ENCODE measurements at regions not wholly inside any gene's neighbourhood (a gene's known extent, or its start where the extent isn't known, plus 50 kb on each side); places are given as distances from the start of the nearest gene placed in this dataset.

DNA sequence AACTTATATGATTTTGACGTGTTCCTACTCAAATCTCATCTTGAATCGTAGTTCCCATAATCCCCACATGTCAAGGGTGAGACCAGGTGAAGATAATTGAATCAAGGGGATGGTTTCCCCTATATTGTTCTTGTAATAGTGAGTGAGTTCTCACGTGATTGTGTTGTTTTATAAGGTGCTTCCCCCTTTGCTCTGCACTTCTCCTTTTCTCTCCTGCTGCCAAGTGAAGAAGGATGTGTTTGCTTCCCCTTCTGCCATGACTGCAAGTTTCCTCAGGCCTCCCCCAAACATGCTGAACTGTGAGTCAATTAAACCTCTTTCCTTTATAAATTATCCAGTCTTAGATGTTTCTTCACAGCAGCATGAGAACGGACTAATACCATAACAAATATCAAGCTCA lies 83.2 kb downstream of the MANEA start:
- Mint-ChIP-seq H3K9me3 (no peaks in the 10 kb centered on the region), H3K27ac (no peak overlapping the region), H3K27me3 (ENCODE audit: low read depth) (peaks cover 3% of the 10 kb centered on the region), H3K4me1 (ENCODE audit: low read depth) (no peaks in the 10 kb centered on the region), H3K36me3 (ENCODE audit: low read depth) (no peaks in the 10 kb centered on the region), H3K4me3 (no peak overlapping the region)
- no peak for DNase-seq
- CTCF ChIA-PET, result no interaction called here
- intact Hi-C loops (cut with micrococcal nuclease), result no loop called here

DNA sequence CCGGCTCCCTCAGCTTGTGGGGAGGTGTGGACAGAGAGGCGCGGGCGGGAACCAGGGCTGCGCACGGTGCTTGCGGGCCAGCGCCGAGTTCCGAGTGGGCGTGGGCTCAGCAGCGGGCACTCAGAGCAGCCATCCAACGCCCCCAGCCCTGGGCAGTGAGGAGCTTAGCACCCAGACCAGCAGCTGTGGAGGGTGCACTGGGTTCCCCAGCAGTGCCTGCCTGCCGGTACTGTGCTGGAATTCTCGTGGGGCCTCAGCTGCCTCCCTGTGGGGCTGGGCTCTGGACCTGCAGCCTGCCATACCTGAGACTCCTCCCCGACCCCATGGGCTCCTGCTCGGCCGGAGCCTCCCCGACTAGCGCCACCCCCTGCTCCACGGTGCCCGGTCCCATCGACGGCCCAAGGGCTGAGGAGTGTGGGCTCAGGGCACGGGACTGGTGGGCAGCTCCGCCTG lies 92.7 kb downstream of the MANEA start:
- CTCF ChIA-PET, result no interaction called here
- H3K27ac Mint-ChIP-seq, result no peak overlapping the region

DNA sequence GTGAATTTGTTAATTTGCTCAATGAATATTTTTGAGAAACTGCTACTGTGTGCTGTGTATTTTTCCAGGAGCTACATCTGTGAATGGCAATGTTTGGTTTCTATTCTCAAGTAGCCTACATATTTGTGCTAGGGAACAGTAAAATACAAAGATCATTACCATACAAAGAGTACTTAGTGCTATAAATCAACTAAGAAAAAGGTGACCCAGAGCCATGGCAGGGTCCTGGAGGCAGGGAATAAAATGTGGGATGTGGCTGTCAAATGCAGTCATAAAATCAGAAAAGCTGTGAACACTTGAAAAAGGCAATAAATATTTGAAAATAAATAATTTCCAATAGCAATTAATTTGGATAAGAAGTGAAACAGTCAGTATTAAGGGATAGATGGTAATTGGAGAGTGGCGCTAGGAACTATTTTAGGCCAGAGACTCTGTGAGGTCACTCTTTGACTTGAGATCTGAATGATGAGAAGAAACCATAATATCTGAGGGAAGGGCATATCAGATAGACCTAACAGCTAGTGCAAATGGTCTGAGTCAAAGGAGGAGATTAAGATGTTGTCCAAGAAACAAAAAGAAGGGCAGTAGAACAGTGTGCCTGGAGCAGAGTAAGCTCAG lies 98.8 kb downstream of the MANEA start:
- Mint-ChIP-seq H3K4me1 (ENCODE audit: low read depth) (no peaks in the 10 kb centered on the region), H3K36me3 (ENCODE audit: low read depth) (no peaks in the 10 kb centered on the region), H3K4me3 (no peak overlapping the region), H3K27me3 (ENCODE audit: low read depth) (peaks cover 6% of the 10 kb centered on the region), H3K27ac (no peak overlapping the region), H3K9me3 (no peaks in the 10 kb centered on the region)
- no peak for DNase-seq
- intact Hi-C loops (cut with micrococcal nuclease), result no loop called here
- CTCF ChIA-PET, result no interaction called here

More for the DNA sequence above, 92.7 kb downstream of the MANEA start:
- Mint-ChIP-seq H3K4me1 (ENCODE audit: low read depth) (no peaks in the 10 kb centered on the region), H3K4me3 (no peak overlapping the region), H3K36me3 (ENCODE audit: low read depth) (no peaks in the 10 kb centered on the region), H3K9me3 (no peaks in the 10 kb centered on the region), H3K27me3 (ENCODE audit: low read depth) (peaks cover 4% of the 10 kb centered on the region)
- intact Hi-C loops (cut with micrococcal nuclease), result no loop called here
- DNase-seq, result no peak

DNA sequence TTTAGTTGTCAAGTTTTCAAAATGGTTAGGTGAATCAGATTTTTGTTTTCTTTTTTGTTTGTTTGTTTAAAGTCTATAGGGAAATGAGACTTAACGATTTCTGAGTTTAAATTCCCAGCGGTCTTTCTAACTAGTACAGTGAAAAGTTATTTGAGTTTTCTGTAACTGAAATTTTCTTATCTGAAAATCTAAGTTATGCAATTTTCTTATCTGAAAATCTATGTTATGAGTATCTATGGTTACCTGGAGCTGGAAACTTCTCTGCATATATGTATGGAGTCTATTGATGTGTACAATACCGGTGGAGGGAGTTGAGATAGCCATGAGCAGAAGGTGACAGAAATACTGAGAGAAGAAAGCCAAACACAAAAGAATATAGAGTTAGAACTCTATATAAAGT lies 102.6 kb downstream of the MANEA start:
- peaks cover 3% of the 10 kb centered on the region for H3K27me3 Mint-ChIP-seq (ENCODE audit: low read depth)
- CTCF ChIA-PET, result no interaction called here

DNA sequence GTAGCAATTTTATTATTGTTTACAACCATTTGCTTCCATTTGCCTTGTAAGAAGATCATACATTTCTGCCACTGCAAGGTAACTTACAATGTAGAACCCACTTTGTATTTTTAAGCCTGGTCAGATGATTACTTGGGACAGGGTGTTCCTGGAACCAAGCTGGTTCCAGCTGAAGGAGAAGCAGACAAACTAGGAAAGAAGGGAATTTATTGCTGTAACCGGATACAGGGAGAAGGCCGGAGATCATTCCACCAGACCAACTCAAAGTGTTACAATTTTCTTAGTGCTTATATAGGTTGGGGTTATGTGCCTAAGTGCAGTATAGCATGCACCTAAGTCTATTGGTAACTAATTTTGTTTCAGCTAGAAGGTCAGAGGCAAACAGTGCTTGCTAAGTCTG lies 104.4 kb downstream of the MANEA start:
- intact Hi-C loops (cut with micrococcal nuclease), result loop anchor here (10.0 kb wide), 1 partner anchor 247 kb away; no protein-coding TSS in a partner anchor
- Mint-ChIP-seq H3K4me1 (ENCODE audit: low read depth) (no peaks in the 10 kb centered on the region), H3K27ac (no peak overlapping the region), H3K36me3 (ENCODE audit: low read depth) (no peaks in the 10 kb centered on the region), H3K27me3 (ENCODE audit: low read depth) (peaks cover 3% of the 10 kb centered on the region), H3K9me3 (no peaks in the 10 kb centered on the region), H3K4me3 (no peak overlapping the region)
- CTCF ChIA-PET, result no interaction called here
- DNase-seq, result no peak

More for the DNA sequence above, 102.6 kb downstream of the MANEA start:
- H3K4me3 Mint-ChIP-seq, result no peak overlapping the region
- no peak for DNase-seq
- H3K36me3 Mint-ChIP-seq (ENCODE audit: low read depth), result no peaks in the 10 kb centered on the region
- no peak overlapping the region for H3K27ac Mint-ChIP-seq
- intact Hi-C loops (cut with micrococcal nuclease), result loop anchor here (10.0 kb wide), 1 partner anchor 245 kb away; no protein-coding TSS in a partner anchor
- no peaks in the 10 kb centered on the region for H3K4me1 Mint-ChIP-seq (ENCODE audit: low read depth)
- no peaks in the 10 kb centered on the region for H3K9me3 Mint-ChIP-seq

DNA sequence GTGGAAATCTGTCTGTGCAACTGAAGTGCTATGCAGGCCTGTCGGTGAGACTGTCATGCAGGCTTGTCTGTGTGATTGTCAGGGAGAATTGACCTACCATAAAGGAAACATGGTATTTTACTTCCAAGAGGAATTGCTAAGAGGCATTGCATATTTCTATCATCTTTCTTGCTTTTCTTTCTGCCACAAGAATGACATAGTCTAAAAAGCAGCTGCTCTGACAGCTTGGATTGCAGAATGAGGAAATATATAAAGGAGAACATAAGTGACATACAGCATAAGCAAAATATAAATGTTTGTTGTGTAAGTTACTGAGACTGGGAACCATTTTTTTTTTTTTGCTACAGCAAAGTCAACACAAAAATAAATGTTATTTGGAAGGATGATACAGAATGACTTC lies 105.1 kb downstream of the MANEA start:
- DNase-seq, result no peak
- no peaks in the 10 kb centered on the region for H3K36me3 Mint-ChIP-seq (ENCODE audit: low read depth)
- H3K27ac Mint-ChIP-seq, result no peak overlapping the region
- intact Hi-C loops (cut with micrococcal nuclease), result loop anchor here (10.0 kb wide), 1 partner anchor 248 kb away; no protein-coding TSS in a partner anchor
- no peak overlapping the region for H3K4me3 Mint-ChIP-seq
- H3K27me3 Mint-ChIP-seq (ENCODE audit: low read depth), result peaks cover 3% of the 10 kb centered on the region
- no peaks in the 10 kb centered on the region for H3K4me1 Mint-ChIP-seq (ENCODE audit: low read depth)
- CTCF ChIA-PET, result no interaction called here
- H3K9me3 Mint-ChIP-seq, result no peaks in the 10 kb centered on the region

DNA sequence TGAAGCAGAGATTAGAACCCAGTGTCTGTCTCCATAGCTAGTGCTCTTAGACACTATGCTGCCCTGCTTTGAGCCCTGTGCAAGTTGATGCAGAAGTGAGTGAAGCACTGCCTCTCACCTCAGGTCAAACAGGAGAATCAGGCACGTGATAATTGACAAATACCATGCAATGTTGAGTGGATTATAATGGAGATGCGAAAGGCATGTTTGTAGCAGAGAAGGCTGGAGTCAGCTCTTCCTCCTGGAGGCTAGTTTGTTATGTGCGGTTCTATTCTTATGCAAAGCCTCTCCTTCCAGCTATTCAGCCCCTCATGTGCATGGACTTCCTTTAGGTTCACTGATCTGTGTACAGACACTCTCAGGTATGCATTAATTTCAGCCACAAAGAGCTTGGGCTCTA lies 108.5 kb downstream of the MANEA start:
- Mint-ChIP-seq H3K27ac (no peak overlapping the region), H3K36me3 (ENCODE audit: low read depth) (no peaks in the 10 kb centered on the region), H3K9me3 (peaks cover 1% of the 10 kb centered on the region), H3K4me1 (ENCODE audit: low read depth) (no peaks in the 10 kb centered on the region), H3K4me3 (no peak overlapping the region), H3K27me3 (ENCODE audit: low read depth) (no peaks in the 10 kb centered on the region)
- intact Hi-C loops (cut with micrococcal nuclease), result loop anchor here (10.0 kb wide), 1 partner anchor 251 kb away; no protein-coding TSS in a partner anchor
- CTCF ChIA-PET, result no interaction called here
- DNase-seq, result no peak

DNA sequence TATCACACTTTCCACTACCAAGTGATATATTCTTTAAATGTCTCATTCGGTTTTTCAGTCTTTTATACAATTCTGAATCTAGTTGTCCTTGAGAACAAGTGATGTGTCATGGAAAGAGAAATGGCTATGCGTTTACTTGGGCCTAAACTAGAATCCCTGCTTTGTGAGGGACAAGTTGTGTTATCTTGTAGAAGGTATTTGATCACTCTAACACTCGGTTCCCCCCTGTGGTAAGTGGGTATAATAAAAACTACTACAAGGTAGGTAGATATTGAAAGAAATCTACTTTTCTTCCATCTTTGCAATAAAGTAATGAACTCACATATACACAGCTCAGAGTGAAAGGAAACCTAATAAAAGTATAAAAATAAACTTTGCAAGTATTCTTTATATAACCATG lies 108.9 kb downstream of the MANEA start:
- no peak overlapping the region for H3K4me3 Mint-ChIP-seq
- CTCF ChIA-PET, result no interaction called here
- intact Hi-C loops (cut with micrococcal nuclease), result loop anchor here (10.0 kb wide), 1 partner anchor 251 kb away; no protein-coding TSS in a partner anchor
- H3K27me3 Mint-ChIP-seq (ENCODE audit: low read depth), result no peaks in the 10 kb centered on the region
- no peaks in the 10 kb centered on the region for H3K4me1 Mint-ChIP-seq (ENCODE audit: low read depth)
- no peak overlapping the region for H3K27ac Mint-ChIP-seq
- peaks cover 1% of the 10 kb centered on the region for H3K9me3 Mint-ChIP-seq
- no peaks in the 10 kb centered on the region for H3K36me3 Mint-ChIP-seq (ENCODE audit: low read depth)
- no peak for DNase-seq

DNA sequence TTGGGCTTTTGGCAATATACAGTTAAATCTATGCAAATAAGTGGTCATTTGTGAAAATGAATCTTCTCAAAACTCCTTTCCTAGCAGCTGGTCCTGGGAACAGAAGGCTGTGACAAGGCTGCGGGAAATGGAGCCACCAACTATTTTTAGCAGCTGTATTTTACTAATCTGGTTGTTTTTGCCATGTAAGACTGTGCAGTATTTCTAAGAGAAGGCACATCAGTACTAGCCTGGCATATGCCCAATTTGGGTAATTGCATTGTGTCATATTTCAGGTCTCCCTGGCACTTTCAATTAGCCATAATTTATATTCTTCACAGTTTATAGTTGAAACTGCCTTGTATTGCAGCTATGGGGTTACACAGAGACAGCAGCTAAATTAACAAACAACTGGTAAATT lies 109.6 kb downstream of the MANEA start:
- H3K27ac Mint-ChIP-seq, result no peak overlapping the region
- intact Hi-C loops (cut with micrococcal nuclease), result loop anchor here (10.0 kb wide), 1 partner anchor 252 kb away; no protein-coding TSS in a partner anchor
- no peaks in the 10 kb centered on the region for H3K4me1 Mint-ChIP-seq (ENCODE audit: low read depth)

DNA sequence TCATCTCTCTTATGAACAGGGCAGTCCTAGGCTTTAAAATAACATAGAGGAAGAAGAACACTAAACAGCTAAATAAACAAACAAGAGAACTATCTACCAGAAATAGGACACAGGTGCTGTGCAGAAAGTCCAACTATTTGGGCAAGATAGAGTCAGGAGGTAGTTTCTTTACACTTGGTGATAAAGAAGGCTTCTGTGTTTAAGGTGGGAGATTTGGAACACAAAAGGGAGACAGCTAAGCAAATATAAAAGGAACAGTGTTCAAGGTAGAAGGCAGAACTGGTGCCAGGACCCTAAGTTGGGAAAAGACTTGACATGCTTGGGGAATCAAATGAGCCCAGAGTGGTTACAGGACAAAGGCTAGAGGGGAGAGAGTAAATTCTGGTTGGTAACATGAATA lies 110.5 kb downstream of the MANEA start:
- CTCF ChIA-PET, result no interaction called here
- peaks cover 1% of the 10 kb centered on the region for H3K9me3 Mint-ChIP-seq
- no peaks in the 10 kb centered on the region for H3K4me1 Mint-ChIP-seq (ENCODE audit: low read depth)
- no peak overlapping the region for H3K27ac Mint-ChIP-seq
- H3K36me3 Mint-ChIP-seq (ENCODE audit: low read depth), result no peaks in the 10 kb centered on the region
- no peaks in the 10 kb centered on the region for H3K27me3 Mint-ChIP-seq (ENCODE audit: low read depth)
- intact Hi-C loops (cut with micrococcal nuclease), result loop anchor here (10.0 kb wide), 1 partner anchor 253 kb away; no protein-coding TSS in a partner anchor
- H3K4me3 Mint-ChIP-seq, result no peak overlapping the region
- DNase-seq, result no peak

More for the DNA sequence above, 109.6 kb downstream of the MANEA start:
- no peaks in the 10 kb centered on the region for H3K27me3 Mint-ChIP-seq (ENCODE audit: low read depth)
- DNase-seq, result no peak
- H3K9me3 Mint-ChIP-seq, result peaks cover 1% of the 10 kb centered on the region
- H3K4me3 Mint-ChIP-seq, result no peak overlapping the region
- CTCF ChIA-PET, result no interaction called here
- no peaks in the 10 kb centered on the region for H3K36me3 Mint-ChIP-seq (ENCODE audit: low read depth)

DNA sequence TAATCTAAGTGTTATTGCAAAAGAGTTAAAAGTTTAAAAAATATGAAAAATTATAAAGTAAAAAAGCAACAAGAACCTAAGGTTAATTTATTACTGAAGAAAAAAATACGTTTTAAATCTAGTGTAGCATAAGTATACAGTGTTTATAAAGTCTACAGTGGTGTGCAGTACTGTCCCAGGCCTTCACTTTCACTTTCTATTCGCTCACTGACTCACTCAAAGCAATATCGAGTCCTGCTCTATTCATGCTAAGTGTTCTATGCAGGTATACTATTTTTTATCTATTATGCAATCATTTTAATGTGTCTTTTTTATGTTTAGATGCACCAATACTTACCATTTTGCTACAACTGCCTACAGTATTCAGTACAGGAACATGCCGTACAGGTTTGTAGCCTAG lies 113.0 kb downstream of the MANEA start:
- Mint-ChIP-seq H3K27ac (no peak overlapping the region), H3K4me1 (ENCODE audit: low read depth) (no peaks in the 10 kb centered on the region), H3K4me3 (no peak overlapping the region), H3K36me3 (ENCODE audit: low read depth) (no peaks in the 10 kb centered on the region), H3K27me3 (ENCODE audit: low read depth) (no peaks in the 10 kb centered on the region), H3K9me3 (peaks cover 1% of the 10 kb centered on the region)
- no peak for DNase-seq
- CTCF ChIA-PET, result no interaction called here
- intact Hi-C loops (cut with micrococcal nuclease), result no loop called here

DNA sequence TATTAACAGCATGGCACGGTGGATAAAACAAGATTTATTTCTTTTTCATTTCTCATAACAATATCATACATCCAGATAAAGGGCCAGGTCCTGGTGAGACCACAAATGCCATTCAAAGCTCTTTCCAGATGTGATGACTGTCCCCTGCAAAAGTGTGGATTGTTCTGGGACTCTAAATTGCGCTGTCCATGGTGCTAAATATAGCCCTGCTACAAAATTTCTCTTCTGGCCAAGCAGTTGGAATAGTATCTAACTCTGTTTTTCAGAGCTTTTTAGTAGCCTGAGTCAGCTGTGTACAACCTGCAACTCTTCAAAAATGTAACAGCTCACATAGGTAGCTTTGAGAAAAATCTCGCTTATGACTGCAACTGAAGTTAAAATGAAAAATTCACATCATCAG lies 115.8 kb downstream of the MANEA start:
- no peak for DNase-seq
- Mint-ChIP-seq H3K36me3 (ENCODE audit: low read depth) (no peaks in the 10 kb centered on the region), H3K9me3 (peaks cover 1% of the 10 kb centered on the region), H3K27me3 (ENCODE audit: low read depth) (peaks cover 2% of the 10 kb centered on the region), H3K27ac (no peak overlapping the region), H3K4me3 (no peak overlapping the region), H3K4me1 (ENCODE audit: low read depth) (no peaks in the 10 kb centered on the region)
- CTCF ChIA-PET, result no interaction called here
- intact Hi-C loops (cut with micrococcal nuclease), result no loop called here

DNA sequence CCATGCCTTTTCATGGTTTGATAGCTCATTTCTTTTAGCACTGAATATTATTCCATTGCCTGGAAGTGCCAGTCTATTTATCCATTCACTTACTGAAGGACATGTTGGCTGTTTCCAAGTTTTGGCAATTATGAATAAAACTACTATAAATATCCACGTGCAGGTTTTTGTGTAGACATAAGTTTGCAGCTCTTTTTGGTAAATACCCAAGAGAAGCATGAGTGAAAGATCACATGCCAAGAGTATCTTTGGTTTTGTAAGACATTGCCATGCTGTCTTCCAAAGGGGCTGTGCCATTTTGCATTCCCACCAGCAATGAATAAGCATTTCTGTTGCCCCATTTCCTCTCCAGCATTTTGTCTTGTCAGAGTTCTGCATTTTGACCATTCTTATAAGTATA lies 120.9 kb downstream of the MANEA start:
- DNase-seq, result no peak
- Mint-ChIP-seq H3K36me3 (ENCODE audit: low read depth) (no peaks in the 10 kb centered on the region), H3K9me3 (no peaks in the 10 kb centered on the region), H3K27ac (no peak overlapping the region), H3K27me3 (ENCODE audit: low read depth) (peaks cover 8% of the 10 kb centered on the region), H3K4me3 (no peak overlapping the region), H3K4me1 (ENCODE audit: low read depth) (no peaks in the 10 kb centered on the region)
- intact Hi-C loops (cut with micrococcal nuclease), result no loop called here
- CTCF ChIA-PET, result no interaction called here

Data from activated naive CD4-positive, alpha-beta T cell treated with anti-CD3 and anti-CD28 coated beads for 36 hours (primary cell).